ENCODE measurements at regions not wholly inside any gene's neighbourhood (a gene's known extent, or its start where the extent isn't known, plus 50 kb on each side); places are given as distances from the start of the nearest gene placed in this dataset.

GRCh38 chrX:13502590-13502989 lies 66.8 kb upstream of the EGFL6 start:
- no peaks in the 10 kb centered on the region for H3K9me2 ChIP-seq (replicated peaks; ENCODE audit: low read depth, low read length)
- no peak overlapping the region for H3K4me2 ChIP-seq (ENCODE audit: low read depth, low read length, poor library complexity, severe bottlenecking)
- H3K27me3 ChIP-seq (ENCODE audit: insufficient read depth, low read length, poor library complexity, severe bottlenecking) = no peaks in the 10 kb centered on the region
- H3K79me2 ChIP-seq (ENCODE audit: insufficient read depth, low read length) = no peaks in the 10 kb centered on the region
- H3K36me3 ChIP-seq (ENCODE audit: insufficient read depth, low read length) = no peaks in the 10 kb centered on the region
- H3K4me3 ChIP-seq (ENCODE audit: low read length, poor library complexity, severe bottlenecking) = no peak overlapping the region
- H3F3A ChIP-seq (ENCODE audit: low read depth) = no peaks in the 10 kb centered on the region
- no peak overlapping the region for H3K9ac ChIP-seq (ENCODE audit: low read depth, low read length, poor library complexity, severe bottlenecking)
- no peaks in the 10 kb centered on the region for H3K9me3 ChIP-seq (ENCODE audit: insufficient read depth, low read depth, low read length)
- no peak overlapping the region for H2AFZ ChIP-seq (ENCODE audit: low read length)
- no peak for TF ChIP-seq EZH2phosphoT487 (IDR thresholded peaks at IDR 0.05; ENCODE audit: borderline replicate concordance)
- TF ChIP-seq, protein P1, sequence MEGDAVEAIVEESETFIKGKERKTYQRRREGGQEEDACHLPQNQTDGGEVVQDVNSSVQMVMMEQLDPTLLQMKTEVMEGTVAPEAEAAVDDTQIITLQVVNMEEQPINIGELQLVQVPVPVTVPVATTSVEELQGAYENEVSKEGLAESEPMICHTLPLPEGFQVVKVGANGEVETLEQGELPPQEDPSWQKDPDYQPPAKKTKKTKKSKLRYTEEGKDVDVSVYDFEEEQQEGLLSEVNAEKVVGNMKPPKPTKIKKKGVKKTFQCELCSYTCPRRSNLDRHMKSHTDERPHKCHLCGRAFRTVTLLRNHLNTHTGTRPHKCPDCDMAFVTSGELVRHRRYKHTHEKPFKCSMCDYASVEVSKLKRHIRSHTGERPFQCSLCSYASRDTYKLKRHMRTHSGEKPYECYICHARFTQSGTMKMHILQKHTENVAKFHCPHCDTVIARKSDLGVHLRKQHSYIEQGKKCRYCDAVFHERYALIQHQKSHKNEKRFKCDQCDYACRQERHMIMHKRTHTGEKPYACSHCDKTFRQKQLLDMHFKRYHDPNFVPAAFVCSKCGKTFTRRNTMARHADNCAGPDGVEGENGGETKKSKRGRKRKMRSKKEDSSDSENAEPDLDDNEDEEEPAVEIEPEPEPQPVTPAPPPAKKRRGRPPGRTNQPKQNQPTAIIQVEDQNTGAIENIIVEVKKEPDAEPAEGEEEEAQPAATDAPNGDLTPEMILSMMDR (conservative IDR thresholded peaks at IDR 0.05; ENCODE audit: low read length) = no peak
- no peaks in the 10 kb centered on the region for H3K4me1 ChIP-seq (ENCODE audit: insufficient read depth, low read length, poor library complexity, severe bottlenecking)
- no peaks in the 10 kb centered on the region for H4K20me1 ChIP-seq (ENCODE audit: insufficient read depth, low read length, poor library complexity, severe bottlenecking)

- Histone ChIP-seq H3K4me3 (ENCODE audit: low read length, poor library complexity, severe bottlenecking) (no peak overlapping the region), H4K20me1 (ENCODE audit: insufficient read depth, low read length, poor library complexity, severe bottlenecking) (no peaks in the 10 kb centered on the region), H3K27me3 (ENCODE audit: insufficient read depth, low read length, poor library complexity, severe bottlenecking) (no peaks in the 10 kb centered on the region), H3F3A (ENCODE audit: low read depth) (no peaks in the 10 kb centered on the region), H3K36me3 (ENCODE audit: insufficient read depth, low read length) (no peaks in the 10 kb centered on the region), H3K9ac (ENCODE audit: low read depth, low read length, poor library complexity, severe bottlenecking) (no peak overlapping the region), H3K4me2 (ENCODE audit: low read depth, low read length, poor library complexity, severe bottlenecking) (no peak overlapping the region), H3K9me3 (ENCODE audit: insufficient read depth, low read depth, low read length) (no peaks in the 10 kb centered on the region), H3K79me2 (ENCODE audit: insufficient read depth, low read length) (no peaks in the 10 kb centered on the region), H3K4me1 (ENCODE audit: insufficient read depth, low read length, poor library complexity, severe bottlenecking) (no peaks in the 10 kb centered on the region), H2AFZ (ENCODE audit: low read length) (no peak overlapping the region), H3K9me2 (replicated peaks; ENCODE audit: low read depth, low read length) (no peaks in the 10 kb centered on the region)
- TF ChIP-seq, protein P1 (conservative IDR thresholded peaks at IDR 0.05; ENCODE audit: low read length) = no peak
- TF ChIP-seq EZH2phosphoT487 (IDR thresholded peaks at IDR 0.05; ENCODE audit: borderline replicate concordance) = no peak
Measured at GRCh38 chrX:13499736-13500135, 69.7 kb upstream of the EGFL6 start.

DNA sequence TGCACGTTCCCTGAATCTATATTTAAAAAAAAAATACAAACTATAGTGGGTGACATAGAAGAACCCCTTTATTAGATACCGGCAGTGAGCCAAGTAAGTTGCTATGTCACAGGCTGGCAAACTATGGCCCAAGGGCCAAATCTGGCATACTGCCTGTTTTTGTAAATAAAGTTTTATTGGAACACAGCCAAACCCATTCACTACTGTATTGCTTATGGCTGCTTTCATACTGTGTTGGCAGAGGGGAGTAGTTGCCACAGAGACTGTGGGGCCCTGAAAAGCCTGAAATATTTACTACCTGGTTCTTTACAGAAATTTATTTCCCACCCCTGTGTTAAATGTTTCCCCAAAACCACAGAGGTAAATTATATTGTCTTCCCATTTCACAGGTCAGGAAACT lies 71.2 kb upstream of the EGFL6 start:
- Histone ChIP-seq H3K4me1 (ENCODE audit: insufficient read depth, low read length, poor library complexity, severe bottlenecking) (no peaks in the 10 kb centered on the region), H3K27me3 (ENCODE audit: insufficient read depth, low read length, poor library complexity, severe bottlenecking) (no peaks in the 10 kb centered on the region), H3F3A (ENCODE audit: low read depth) (no peaks in the 10 kb centered on the region), H3K9ac (ENCODE audit: low read depth, low read length, poor library complexity, severe bottlenecking) (no peak overlapping the region), H3K9me2 (replicated peaks; ENCODE audit: low read depth, low read length) (no peaks in the 10 kb centered on the region), H3K79me2 (ENCODE audit: insufficient read depth, low read length) (no peaks in the 10 kb centered on the region), H3K36me3 (ENCODE audit: insufficient read depth, low read length) (no peaks in the 10 kb centered on the region), H4K20me1 (ENCODE audit: insufficient read depth, low read length, poor library complexity, severe bottlenecking) (no peaks in the 10 kb centered on the region), H2AFZ (ENCODE audit: low read length) (no peak overlapping the region), H3K4me2 (ENCODE audit: low read depth, low read length, poor library complexity, severe bottlenecking) (no peak overlapping the region), H3K4me3 (ENCODE audit: low read length, poor library complexity, severe bottlenecking) (no peak overlapping the region), H3K9me3 (ENCODE audit: insufficient read depth, low read depth, low read length) (no peaks in the 10 kb centered on the region)
- TF ChIP-seq, protein P1 (conservative IDR thresholded peaks at IDR 0.05; ENCODE audit: low read length) = no peak
- no peak for TF ChIP-seq EZH2phosphoT487 (IDR thresholded peaks at IDR 0.05; ENCODE audit: borderline replicate concordance)

Measured in Loucy (cell line).